Head of caudate nucleus (tissue), 42 donors: ENCODE measurements at regions not wholly inside any gene's neighbourhood (a gene's known extent, or its start where the extent isn't known, plus 50 kb on each side); places are given as distances from the start of the nearest gene placed in this dataset.

Experiments
- DNase-seq, 42 donors: peaks; one replicate each; pipeline versions ENCODE4 v3.0.0 to v3.0.0-alpha.2; 2020 to 2021; ENCODE audit warnings: mixed read lengths in 7 of 42
- intact Hi-C: fragments of 100-400 bp; cut with DNase I; formaldehyde crosslinking; loops from one replicate; pipeline ENCODE4 v1.15.0; 2022

DNA sequence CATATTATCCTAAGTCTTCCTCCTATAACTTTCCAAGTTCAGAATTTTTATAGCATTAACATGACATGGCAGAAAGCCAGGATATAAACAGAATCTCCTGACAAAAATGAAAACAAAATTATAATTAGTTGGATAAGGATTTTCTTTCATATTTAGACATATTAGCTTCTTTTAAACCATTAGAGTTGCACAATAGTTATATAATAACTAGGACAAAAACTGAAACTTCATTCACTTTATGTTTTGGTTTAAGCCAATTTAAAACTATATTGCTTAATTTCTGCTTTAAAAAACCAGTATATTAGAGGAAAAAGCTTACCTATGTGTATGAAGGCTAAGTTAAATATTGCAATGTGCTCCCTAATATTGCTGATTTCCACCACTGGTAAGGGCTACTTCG is 254.8 kb downstream of the GPD2 start:
- DNase-seq, result no peak
- intact Hi-C loops, result no loop called here

DNA sequence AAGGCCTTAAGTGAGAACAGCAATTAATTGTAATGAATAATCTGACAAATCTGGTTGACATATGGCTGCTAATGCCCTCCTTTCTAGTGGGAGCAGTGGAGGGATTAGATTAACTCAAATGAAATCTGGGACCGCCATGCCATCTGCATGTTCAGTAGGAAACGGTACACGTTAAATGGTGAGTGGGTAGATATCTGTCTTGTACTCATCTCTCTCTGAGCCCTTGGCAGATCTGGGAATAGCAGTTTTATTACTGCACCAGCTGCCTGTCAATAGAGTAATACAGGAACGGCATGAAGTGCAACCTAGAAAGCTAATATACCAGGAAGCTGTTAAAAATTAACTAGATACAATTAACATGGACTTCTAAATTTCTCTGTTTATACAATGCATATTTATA is 258.8 kb downstream of the GPD2 start:
- intact Hi-C loops, result no loop called here

DNA sequence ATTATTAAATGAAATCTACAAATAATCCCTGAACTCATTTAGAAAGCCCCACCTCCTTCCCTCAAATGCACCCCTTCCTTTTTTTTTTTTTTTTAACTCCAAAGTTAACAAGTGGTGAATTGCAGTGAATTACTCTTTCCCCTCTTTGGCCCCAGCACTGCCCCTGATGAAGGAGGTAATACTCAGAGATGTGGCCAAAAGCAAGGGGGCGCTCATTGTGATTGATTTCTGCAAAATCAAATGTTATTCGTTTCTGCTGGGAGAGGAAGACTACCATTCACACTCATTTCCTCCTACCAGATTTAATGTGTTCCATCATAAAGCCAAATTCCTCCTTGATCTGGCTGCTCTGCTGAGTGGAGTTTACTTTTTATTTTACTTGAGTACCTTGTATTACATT is 259.4 kb downstream of the GPD2 start:
- DNase-seq, result no peak
- intact Hi-C loops, result no loop called here

More for the DNA sequence above, 258.8 kb downstream of the GPD2 start:
- DNase-seq, result peak in 11 of 42 donors; percentile 2 to 56 (median 16)

DNA sequence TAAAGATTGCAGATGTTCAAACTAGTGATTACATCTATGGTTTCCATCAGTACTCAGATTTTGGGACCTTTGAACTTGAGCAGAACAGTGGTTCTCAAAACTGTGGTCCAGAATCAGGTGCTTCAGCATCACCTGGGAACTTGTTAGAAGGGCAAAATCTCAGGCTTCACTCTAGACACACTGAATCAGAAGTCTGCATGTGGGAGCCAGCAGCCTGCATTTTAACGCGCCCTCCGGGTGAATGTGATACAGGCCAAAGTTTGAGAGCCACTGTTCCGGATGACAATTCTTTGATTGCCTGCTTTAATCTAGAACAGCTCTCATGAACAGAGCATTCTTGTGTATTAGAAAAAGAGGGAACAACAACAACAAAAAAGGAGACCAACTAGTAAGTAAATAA is 261.7 kb downstream of the GPD2 start:
- DNase-seq, result no peak
- intact Hi-C loops, result no loop called here

DNA sequence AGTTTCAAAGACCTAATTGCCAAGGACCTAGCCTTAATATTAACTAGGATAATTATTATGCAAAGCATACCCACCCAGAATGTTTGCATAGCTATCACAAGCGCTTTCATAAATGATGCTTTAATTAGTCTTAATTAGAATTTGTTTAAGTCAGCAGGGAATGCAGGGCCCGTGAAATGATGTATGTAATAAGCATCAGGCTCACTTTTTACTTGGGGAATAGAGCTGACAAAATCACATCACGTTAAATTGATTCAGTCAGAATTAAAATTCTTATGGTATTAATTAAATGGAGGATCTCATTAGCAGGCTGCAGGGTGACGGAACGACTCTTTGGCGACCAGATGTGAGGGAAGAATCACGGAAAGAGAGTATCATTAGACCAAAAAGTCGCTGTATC is 264.5 kb downstream of the GPD2 start:
- DNase-seq, result no peak
- intact Hi-C loops, result no loop called here

DNA sequence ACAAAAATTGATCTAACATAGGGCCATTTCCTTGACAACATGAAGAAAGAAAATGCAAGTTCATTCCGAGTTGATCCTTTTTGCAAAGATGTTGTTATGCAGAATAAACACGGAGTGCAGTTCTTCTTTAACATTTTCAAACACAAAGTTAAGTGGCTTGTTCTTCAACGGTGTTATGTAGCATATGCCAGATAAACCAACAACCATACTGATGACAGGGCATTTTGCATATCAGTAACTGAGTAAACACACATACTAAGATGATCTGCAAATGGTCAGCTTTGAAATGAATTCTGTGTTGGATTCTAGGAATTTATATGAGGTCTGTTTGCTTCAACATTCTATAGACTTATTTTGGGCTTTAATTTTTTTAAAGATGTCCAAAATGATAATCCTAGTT is 266.4 kb downstream of the GPD2 start:
- intact Hi-C loops, result no loop called here
- DNase-seq, result no peak

DNA sequence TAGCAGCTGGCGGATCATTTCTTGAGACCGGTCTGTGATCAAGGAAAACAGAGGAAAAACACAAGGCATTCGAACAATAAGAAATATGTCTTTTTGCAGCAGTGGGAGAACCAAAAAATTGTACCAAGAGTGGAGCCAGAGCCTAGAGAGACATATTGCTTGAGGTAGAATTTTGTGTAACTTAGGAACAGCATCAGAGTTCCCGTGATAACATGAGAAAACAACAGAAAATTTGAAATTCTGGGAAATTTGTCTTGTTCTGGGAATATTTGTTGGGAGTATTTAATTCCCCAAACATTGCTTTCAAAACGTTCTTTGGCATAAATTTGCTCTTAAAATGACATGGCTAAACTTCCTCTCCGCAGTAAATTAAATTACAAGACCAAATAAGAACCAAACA is 267.5 kb downstream of the GPD2 start:
- DNase-seq, result no peak
- intact Hi-C loops, result no loop called here

DNA sequence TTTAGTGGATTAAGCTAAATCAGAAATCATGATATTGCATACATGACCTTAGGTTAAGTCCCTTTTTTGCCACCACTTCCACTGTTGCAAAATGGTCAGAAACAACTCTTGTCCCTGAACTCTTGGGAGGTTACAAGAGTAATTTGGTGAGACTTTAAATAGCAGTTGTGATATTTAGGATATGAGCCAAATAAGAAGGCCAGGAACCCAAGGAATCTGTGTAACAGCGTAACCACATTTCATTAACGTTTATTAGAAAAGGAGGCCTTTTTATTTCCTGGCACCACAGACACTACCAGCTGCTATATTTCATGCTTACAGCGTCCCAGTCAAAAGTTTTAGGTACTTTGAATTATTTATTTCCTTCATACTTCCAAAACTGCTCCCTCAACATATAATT is 268.0 kb downstream of the GPD2 start:
- intact Hi-C loops, result no loop called here

DNA sequence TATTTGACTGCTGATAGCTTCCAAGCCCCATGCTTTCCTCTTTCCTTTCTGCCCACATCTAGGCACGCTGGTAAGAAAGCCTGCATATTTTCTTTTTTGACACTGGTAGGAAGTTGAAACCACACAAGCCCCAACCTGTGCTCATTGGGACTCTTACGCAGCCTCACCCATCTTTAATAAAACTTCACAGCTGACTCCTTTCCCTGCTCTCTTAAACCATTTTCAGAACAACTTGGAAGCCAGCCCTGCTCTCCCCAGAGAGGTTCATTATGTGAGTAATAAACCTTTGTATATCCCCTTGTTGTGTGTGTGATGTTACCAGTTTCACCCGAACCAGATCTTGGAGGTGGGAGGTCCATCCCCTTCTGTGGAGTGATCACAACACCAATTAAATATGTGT is 268.4 kb downstream of the GPD2 start:
- no peak for DNase-seq
- intact Hi-C loops, result no loop called here

More for the DNA sequence above, 268.0 kb downstream of the GPD2 start:
- no peak for DNase-seq

DNA sequence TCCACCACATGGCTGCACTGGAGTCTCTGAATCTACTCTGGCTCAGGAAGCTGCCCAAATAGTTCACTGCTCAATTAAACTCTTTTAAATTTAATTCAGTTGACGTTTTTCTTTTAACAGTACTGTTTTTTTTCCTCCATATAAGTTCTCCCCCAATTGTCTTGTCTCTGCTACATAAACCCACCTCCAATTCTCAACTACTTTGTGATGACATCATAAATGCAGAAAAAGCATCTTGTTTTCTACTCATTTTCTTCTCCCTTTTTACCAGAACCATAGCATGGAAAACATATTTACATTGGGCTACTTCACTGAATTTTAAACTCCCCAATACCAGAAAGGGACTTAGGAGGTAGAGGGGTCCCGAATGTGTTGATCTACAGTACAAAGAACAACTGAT is 270.4 kb downstream of the GPD2 start:
- intact Hi-C loops, result no loop called here
- DNase-seq, result no peak

DNA sequence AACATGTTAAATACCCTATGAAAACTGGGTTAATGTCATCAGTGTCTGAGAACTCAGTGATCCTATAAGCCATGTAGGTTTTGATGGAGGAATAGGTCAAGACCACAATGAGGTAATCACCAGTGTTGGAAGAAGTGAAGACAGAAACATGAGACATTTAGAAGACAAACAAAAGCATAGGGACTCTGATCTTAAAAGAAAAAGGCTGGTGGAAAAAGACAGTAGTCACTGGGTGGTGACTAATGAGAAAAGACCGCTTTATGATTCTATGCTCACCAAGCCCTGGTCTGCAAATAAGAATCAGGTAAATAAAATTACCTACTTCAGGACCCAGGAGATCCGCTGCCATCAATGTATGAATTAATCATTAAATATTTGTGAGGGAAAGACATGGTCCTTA is 271.9 kb downstream of the GPD2 start:
- intact Hi-C loops, result no loop called here
- DNase-seq, result no peak

DNA sequence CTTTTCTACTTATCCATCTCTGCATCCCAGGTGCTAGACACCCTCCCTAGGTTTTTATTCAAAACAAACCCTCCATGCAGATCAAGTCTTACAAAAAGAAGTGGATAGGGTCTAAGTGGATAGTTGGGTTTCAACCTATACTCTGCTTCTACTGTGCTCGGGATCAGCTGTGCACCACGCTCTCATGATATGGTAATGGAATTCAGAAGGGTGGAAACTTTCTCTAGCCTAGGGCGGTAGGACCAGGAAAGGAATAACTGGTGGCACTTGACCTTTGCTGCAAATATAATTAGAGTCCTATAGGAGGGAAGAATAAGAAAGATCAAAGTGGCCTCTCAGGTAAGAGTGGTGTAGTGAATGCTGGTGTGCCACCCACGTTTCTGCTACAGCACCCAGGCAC is 272.9 kb downstream of the GPD2 start:
- DNase-seq, result no peak
- intact Hi-C loops, result no loop called here

DNA sequence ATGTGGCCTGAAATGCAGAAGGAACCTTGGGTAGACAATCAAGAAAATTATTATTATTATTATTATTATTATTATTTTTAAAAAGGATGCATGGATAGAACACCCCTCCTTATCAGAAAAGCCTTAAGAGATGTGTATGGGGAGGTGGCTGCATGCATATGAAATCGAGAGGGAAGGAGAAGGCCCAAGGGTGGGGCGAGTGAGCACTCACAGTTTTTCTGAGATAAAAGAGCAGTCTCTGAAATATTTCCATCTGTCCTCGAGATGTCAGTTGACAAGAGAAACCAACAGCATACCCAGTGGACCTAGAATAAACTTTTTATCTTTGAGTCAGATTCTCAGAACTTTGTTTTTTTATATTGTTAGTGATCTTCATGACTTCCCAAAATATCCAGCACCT is 282.9 kb downstream of the GPD2 start:
- no peak for DNase-seq
- intact Hi-C loops, result no loop called here

DNA sequence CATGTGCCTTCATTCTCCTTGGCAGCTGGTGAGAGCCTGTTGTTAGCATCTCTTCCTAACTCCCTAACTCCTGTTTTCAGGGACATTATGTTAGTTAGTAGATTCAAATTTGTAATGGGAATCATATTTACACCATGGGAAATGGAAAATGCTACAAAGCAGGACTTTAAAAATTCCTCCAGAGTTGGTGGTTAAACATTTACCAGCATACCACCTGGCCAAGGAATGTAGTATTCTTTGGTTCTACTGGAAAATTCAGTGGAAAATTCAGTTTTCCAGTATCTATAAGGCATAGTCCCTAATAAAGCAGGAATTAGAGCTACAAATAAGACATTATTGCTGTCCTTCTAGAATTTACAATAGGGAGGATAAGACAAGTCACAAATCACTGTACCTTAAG is 291.7 kb downstream of the GPD2 start:
- intact Hi-C loops, result no loop called here

DNA sequence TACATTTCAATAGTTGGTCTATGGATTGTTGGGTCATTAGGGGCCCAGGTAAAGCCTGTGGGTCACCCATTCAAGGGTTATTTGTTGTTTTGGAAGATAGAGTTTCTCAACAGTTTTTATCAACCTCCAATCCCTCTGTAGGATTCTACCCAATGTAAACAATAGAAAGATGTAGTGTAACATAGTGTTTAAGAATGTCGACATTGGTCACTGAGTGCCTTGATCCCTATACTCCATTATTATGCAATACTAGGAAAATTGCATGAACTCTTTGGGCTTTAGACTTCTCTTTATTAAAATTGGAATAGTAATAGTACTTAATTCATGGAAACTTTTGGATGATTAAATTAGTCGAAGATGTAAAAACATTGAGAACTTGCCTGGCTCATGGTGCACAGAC is 292.1 kb downstream of the GPD2 start:
- no peak for DNase-seq
- intact Hi-C loops, result no loop called here

More for the DNA sequence above, 291.7 kb downstream of the GPD2 start:
- DNase-seq, result no peak

DNA sequence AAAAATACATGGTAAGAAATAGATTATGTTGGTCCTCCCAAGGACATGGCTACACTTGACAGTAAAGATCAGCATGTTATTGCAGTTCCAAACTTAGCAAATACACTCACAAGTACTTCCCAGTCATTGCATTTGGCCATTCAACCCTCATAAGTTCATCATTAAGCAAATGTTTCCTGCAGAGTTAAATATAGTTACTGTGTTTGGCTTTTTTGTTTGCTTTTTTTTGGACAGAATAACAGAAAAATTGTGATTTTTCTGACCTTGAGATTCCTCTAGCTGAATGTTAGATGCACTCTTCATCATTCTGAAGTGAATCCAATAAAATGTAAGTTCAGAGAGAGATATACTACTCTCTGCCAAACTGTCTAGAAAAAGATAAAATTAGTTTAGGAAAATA is 295.3 kb downstream of the GPD2 start:
- intact Hi-C loops, result no loop called here
- DNase-seq, result no peak

DNA sequence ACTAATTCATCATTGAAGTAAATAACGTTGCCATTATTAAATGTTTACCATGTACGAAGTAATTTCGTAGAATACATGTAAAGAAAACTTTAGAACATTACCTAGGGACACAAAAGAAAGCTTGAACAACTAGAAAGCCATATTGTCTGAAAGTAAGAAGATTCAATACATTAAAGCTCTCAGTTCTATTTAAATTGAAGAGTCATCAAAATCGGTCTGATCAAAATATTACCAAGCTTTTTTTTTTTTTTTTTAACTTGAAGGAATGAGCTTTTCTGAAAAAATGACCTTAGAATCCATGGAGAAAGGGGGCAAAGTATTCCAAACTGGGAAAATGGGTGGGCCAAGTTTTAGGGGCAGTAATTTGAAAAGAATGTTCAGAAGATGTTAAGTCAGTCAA is 300.8 kb downstream of the GPD2 start:
- no peak for DNase-seq
- intact Hi-C loops, result no loop called here

DNA sequence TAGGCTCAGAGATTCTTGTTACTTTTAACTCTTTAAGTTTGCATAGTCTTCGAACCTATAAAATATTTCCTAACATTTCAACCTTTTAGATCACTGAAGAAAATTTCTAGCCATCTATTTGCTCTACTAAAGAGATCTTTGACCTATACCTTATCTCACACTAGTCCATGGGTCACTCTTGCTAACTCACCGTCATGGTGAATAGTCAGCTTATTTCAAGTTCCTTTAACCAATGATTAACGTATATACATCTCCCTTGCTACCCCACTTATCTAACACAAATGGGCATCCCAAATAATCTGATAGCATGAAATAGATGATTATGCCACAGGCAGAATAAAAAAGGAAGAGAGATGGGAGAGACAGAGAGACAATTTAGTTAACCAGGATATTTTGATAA is 303.1 kb downstream of the GPD2 start:
- DNase-seq, result no peak
- intact Hi-C loops, result no loop called here

DNA sequence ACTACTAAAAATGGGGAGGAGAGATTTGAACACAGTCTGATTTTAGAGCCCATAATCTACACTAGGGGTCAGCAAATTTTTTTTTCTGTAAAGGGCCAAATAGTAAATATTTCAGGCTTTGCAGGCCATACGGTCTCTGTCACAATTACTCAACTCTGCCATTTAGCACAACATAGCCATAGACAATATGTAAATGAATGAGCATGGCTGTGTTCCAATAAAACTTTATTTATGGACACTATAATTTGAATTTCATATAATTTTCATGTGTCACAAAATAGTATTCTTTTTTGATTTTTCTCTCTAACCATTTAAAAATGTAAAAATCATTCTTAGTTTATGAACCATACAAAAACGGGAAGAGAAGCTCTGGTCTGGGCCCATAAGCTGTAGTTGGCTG is 309.4 kb downstream of the GPD2 start:
- DNase-seq, result no peak
- intact Hi-C loops, result no loop called here

DNA sequence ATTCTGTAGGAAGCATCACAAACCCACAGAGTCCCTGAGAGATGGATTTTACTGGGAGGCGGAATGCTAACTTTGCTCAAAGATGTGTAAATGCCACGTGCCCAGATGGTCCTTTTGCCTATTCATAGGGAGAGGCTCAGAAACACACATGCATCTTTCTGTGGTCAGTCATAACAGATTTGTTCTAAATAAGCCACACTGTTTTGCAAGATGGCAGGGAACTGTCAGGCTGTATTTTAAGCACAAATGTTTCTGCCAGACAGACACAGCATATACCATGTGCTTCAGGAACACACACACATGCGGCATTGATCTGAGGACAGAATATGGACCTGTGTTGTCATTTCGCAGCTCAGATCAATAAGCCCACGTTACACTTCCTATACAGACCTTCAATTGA is 312.0 kb downstream of the GPD2 start:
- no peak for DNase-seq
- intact Hi-C loops, result no loop called here

DNA sequence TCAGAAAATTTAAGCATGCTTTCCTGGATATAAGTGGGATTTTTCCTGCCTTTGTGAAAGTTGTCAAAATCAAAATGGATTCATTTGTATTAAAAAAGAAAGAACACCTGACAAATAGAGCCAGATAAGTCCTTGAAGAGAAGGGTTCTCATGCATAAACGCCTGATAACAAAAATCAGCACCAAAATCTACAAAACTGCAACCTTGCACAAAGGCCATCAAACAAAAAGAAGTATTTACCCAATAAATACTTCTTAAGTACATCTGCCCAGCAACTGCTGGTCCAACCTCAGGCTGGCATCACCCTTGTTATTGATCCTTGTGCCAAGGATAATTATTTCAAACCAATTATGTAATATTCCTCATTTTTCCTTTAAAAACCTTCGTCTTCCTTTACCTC is 315.9 kb downstream of the GPD2 start:
- intact Hi-C loops, result no loop called here
- no peak for DNase-seq

DNA sequence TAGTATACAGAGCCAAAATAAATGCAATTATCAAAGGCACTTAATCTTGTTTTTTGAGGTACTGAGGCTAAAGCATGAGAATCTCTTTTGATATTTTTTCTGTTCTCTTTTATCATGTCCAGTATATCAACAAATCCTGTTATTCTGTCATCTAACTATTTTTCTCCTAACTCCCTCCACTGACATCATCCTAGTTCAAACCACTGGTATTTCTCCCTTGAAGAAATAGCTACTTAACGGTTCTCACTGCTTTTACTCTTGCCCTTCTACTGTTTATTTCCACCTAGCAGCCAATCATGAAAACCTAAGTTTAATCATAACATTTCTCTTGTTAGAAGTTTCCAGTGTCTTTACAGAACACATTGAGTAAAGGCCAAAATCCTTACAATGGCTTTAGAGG is 317.6 kb downstream of the GPD2 start:
- intact Hi-C loops, result no loop called here
- DNase-seq, result no peak

DNA sequence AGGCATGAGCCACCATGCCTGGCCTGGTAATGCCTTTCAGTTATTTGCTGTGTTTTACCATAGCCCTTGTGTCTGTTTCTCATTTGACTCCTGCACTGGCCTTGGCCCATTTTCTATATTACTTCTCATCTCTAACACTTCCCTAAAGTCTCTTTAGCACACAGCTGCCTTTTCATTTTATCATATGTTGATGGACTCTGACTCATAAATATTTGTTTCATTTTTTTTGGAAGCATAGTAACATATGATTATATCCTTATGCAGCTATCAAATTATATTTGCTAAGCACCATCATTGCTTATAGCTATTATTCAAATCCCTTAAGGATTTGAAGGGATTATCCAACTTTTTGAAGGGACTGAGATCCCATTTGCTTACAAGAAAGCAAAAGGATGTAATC is 320.3 kb downstream of the GPD2 start:
- DNase-seq, result no peak
- intact Hi-C loops, result no loop called here
